AG04450 (cell line): ENCODE measurements at regions not wholly inside any gene's neighbourhood (a gene's known extent, or its start where the extent isn't known, plus 50 kb on each side); places are given as distances from the start of the nearest gene placed in this dataset.

Source experiments
- CTCF ChIA-PET: fragments of 300-600, 350-600 bp; formaldehyde crosslinking; extraction: SDS; loops from one replicate; lab custom pipeline; 2022; ENCODE audit warnings: antibody characterized with exemption, inconsistent platforms; lab: Charles Lee
- POLR2A ChIA-PET: fragments of 350-600 bp; formaldehyde crosslinking; extraction: SDS; loops from one replicate; lab custom pipeline; 2021; ENCODE audit warnings: antibody characterized with exemption, inconsistent platforms; lab: Yijun Ruan, JAX
- DNase-seq: peaks from one replicate; pipeline ENCODE4 v3.0.0-alpha.2; 2011; ENCODE audit warnings: low read depth, low spot score
- H3K27ac ChIP-seq: one replicate; pipeline ENCODE4 v1.5.1; 2012; ENCODE audit warnings: low read depth, low read length, control low read depth
- H3K27me3 ChIP-seq: one replicate; pipeline ENCODE4 v1.6.0; 2012; ENCODE audit warnings: low read length; ENCODE audit not compliant: control insufficient read depth, insufficient read depth
- H3K4me3 ChIP-seq: 2 replicates; pipeline ENCODE4 v1.5.1; 2011; ENCODE audit warnings: mild to moderate bottlenecking, low read depth, low read length, control low read depth
- H3K9me3 ChIP-seq: 2 replicates; pipeline ENCODE4 v1.5.1; 2012; ENCODE audit warnings: low read length; ENCODE audit not compliant: control insufficient read depth, insufficient read depth
- TF ChIP-seq, protein P1 (sequence below): IDR thresholded peaks from 2 replicates; pipeline ENCODE4 v1.5.1; 2011; ENCODE audit warnings: low read depth, low read length, control low read depth, inconsistent platforms

DNA sequence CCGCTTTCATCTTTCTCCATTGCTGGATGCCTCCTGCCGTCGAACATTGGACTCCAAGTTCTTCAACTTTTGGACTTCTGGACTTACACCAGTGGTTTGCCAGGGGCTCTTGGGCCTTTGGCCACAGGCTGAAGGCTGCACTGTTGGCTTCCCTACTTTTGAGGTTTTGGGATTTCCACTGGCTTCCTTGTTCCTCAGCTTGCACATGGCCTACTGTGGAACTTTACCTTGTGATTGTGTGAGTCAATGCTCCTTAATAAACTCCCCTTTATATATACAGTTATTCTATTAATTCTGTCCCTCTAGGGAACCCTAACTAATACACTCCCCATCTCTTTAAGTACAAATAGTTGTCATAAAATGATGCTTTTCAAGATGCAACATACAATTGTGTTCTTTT, 595.3 kb downstream of the ARAP2 start:
- H3K4me3 ChIP-seq, result no peak overlapping the region
- peaks cover 13% of the 10 kb centered on the region; the same call in 1 of the 2 replicates for H3K9me3 ChIP-seq
- H3K27ac ChIP-seq, result no peak overlapping the region
- no peak for DNase-seq
- TF ChIP-seq, protein P1, sequence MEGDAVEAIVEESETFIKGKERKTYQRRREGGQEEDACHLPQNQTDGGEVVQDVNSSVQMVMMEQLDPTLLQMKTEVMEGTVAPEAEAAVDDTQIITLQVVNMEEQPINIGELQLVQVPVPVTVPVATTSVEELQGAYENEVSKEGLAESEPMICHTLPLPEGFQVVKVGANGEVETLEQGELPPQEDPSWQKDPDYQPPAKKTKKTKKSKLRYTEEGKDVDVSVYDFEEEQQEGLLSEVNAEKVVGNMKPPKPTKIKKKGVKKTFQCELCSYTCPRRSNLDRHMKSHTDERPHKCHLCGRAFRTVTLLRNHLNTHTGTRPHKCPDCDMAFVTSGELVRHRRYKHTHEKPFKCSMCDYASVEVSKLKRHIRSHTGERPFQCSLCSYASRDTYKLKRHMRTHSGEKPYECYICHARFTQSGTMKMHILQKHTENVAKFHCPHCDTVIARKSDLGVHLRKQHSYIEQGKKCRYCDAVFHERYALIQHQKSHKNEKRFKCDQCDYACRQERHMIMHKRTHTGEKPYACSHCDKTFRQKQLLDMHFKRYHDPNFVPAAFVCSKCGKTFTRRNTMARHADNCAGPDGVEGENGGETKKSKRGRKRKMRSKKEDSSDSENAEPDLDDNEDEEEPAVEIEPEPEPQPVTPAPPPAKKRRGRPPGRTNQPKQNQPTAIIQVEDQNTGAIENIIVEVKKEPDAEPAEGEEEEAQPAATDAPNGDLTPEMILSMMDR, result no peak
- H3K27me3 ChIP-seq, result no peaks in the 10 kb centered on the region
- ChIA-PET POLR2A (no interaction called here), CTCF (no interaction called here)

DNA sequence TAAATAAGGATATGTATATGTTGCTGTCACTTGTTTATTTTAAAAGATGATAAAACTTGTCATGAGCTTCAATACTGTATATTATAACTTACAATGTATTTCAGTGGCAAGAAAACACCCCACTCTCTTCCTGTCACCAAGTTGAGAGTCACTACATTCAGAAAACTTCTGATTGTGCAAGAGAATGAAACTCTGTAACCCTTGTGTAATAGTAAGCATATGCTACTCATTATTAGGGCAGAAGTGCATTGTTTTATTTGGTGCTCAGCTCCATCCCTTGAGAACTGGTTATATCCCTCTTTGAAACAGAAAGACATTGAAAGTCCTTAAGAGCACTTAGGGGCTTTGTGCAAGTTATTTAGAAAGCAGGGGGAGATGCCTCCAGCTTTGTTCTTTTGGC, 594.5 kb downstream of the ARAP2 start:
- H3K27me3 ChIP-seq, result no peaks in the 10 kb centered on the region
- DNase-seq, result no peak
- ChIA-PET CTCF (no interaction called here), POLR2A (no interaction called here)
- no peak overlapping the region for H3K4me3 ChIP-seq
- H3K27ac ChIP-seq, result no peak overlapping the region
- peaks cover 17% of the 10 kb centered on the region for H3K9me3 ChIP-seq
- TF ChIP-seq, protein P1, result no peak

DNA sequence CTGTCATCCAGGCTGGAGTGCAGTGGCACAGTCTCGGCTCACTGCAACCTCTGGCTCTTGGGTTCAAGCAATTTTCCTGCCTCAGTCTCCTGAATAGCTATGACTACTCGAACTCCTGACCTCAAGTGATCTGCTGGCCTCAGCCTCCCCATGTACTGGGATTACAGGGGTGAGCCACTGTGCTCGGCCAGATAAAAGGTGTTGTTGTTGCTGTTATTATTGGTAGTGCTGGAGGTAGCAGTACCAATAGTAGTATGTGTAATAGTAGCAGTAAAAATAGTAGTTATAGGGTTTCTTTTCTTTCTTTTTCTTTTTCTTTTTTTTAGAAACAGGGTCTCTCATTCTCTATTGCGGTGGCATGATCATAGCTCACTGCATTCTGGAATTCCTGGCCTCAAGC, 592.1 kb downstream of the ARAP2 start:
- TF ChIP-seq, protein P1, result no peak
- DNase-seq, result no peak
- CTCF ChIA-PET, result interaction anchor here (0.6 kb wide), 1 partner anchor 282 kb away, joined by 3 read pairs; no protein-coding TSS in a partner anchor
- Histone ChIP-seq H3K27me3 (no peaks in the 10 kb centered on the region), H3K4me3 (no peak overlapping the region), H3K27ac (no peak overlapping the region), H3K9me3 (peaks cover 18% of the 10 kb centered on the region)
- POLR2A ChIA-PET, result no interaction called here

DNA sequence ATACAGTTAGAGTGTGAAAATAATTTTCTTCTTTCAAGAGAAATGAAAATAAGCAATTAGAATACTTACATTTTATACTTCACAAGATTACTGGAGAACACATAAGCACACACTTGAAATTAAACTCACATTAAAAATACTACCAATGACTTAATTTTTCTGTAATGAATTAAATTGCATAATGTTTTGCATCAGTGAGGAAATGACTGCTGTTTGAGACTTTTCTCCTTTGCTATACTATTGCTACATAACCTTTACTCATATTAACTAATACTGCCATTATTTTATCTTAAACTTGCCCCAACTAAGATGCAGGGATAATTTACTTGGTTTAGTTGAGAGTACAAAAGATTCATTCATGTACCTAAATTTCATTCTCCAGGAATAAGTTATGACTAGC, 590.9 kb downstream of the ARAP2 start:
- peaks cover 18% of the 10 kb centered on the region for H3K9me3 ChIP-seq
- ChIA-PET CTCF (no interaction called here), POLR2A (no interaction called here)
- H3K4me3 ChIP-seq, result no peak overlapping the region
- TF ChIP-seq, protein P1, result no peak
- no peaks in the 10 kb centered on the region for H3K27me3 ChIP-seq
- H3K27ac ChIP-seq, result no peak overlapping the region
- no peak for DNase-seq

DNA sequence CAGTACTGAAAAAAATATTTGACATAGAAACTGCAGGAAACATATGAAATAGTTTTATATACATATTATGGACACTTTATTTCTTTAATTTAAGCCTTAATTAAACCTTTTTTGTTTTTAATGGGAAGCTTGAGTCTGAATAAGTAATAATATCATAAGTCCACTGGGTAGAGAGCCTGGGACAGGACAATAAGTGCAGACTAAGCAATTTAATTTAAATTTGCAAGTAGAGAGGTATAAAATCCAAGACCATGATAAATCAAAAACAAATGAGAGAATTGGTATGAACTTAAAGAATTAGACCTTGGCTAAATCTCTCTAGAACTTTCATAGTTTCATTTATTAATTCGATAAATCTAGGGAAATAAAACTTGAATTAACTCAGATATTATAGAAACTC, 571.2 kb downstream of the ARAP2 start:
- TF ChIP-seq, protein P1, result no peak
- H3K9me3 ChIP-seq, result 0 out of 2 replicates have a peak, but pooled peaks cover 3% of the 10 kb centered on the region
- DNase-seq, result no peak
- no peak overlapping the region for H3K27ac ChIP-seq
- ChIA-PET POLR2A (no interaction called here), CTCF (no interaction called here)
- no peak overlapping the region for H3K4me3 ChIP-seq
- H3K27me3 ChIP-seq, result no peaks in the 10 kb centered on the region
